KMS-11 (cell line): ENCODE measurements at regions not wholly inside any gene's neighbourhood (a gene's known extent, or its start where the extent isn't known, plus 50 kb on each side); places are given as distances from the start of the nearest gene placed in this dataset.
A peak's percentile ranks its signal among the peaks of the same experiment; 100 is the strongest.

Source experiments
- H2AFZ ChIP-seq: fragments of 200-600 bp; sonication (generic); 2 replicates; pipeline ENCODE4 v1.6.1; 2016; ENCODE audit warnings: antibody characterized with exemption, mixed run types, low read depth
- H3K27ac ChIP-seq: fragments of 200-600 bp; sonication (generic); 2 replicates; pipeline ENCODE4 v1.6.1; 2016; ENCODE audit warnings: mild to moderate bottlenecking, mixed run types
- H3K27me3 ChIP-seq: fragments of 200-600 bp; sonication (generic); 2 replicates; pipeline ENCODE4 v1.6.1; 2017; ENCODE audit warnings: mild to moderate bottlenecking, low read depth, mixed run types, moderate library complexity; ENCODE audit not compliant: insufficient read depth
- H3K36me3 ChIP-seq: fragments of 200-600 bp; sonication (generic); 2 replicates; pipeline ENCODE4 v1.6.1; 2017; ENCODE audit warnings: mild to moderate bottlenecking, mixed run types; ENCODE audit not compliant: insufficient read depth
- H3K4me1 ChIP-seq: fragments of 200-600 bp; sonication (generic); 2 replicates; pipeline ENCODE4 v1.6.1; 2016; ENCODE audit warnings: mild to moderate bottlenecking, low read depth, mixed run types; ENCODE audit not compliant: poor library complexity, severe bottlenecking
- H3K4me2 ChIP-seq: fragments of 200-600 bp; sonication (generic); 2 replicates; pipeline ENCODE4 v1.7.0; 2016; ENCODE audit warnings: mild to moderate bottlenecking, mixed run types
- H3K4me3 ChIP-seq: fragments of 200-600 bp; sonication (generic); IDR thresholded peaks from 2 replicates; pipeline ENCODE4 v1.6.1; 2017; ENCODE audit warnings: low read depth, low read length, mixed read lengths; ENCODE audit not compliant: insufficient read depth
- H3K79me2 ChIP-seq: fragments of 200-600 bp; sonication (generic); 2 replicates; pipeline ENCODE4 v1.6.1; 2016; ENCODE audit warnings: low read depth, mixed run types; ENCODE audit not compliant: insufficient read depth
- H3K9ac ChIP-seq: fragments of 200-600 bp; sonication (generic); 2 replicates; pipeline ENCODE4 v1.6.1; 2016; ENCODE audit warnings: mild to moderate bottlenecking, mixed run types
- H4K20me1 ChIP-seq: fragments of 200-600 bp; sonication (generic); 2 replicates; pipeline ENCODE4 v1.6.1; 2016; ENCODE audit warnings: mild to moderate bottlenecking, mixed run types; ENCODE audit not compliant: insufficient read depth
- CTCF ChIP-seq: fragments of 200-600 bp; sonication (generic); conservative IDR thresholded peaks from 2 replicates; pipeline ENCODE4 v1.6.1; 2017; ENCODE audit warnings: low read depth, mild to moderate bottlenecking, antibody characterized with exemption, low read length, moderate library complexity, mixed read lengths

GRCh38 chr9:86488345-86488744 is 134.1 kb upstream of the TUT7 start:
- Histone ChIP-seq H4K20me1 (no peaks in the 10 kb centered on the region), H3K27ac (no peak overlapping the region), H3K4me1 (no peaks in the 10 kb centered on the region), H3K79me2 (no peaks in the 10 kb centered on the region), H3K4me2 (no peak overlapping the region), H3K27me3 (no peaks in the 10 kb centered on the region), H3K36me3 (no peaks in the 10 kb centered on the region), H2AFZ (no peak overlapping the region), H3K9ac (no peak overlapping the region), H3K4me3 (no peak overlapping the region)
- no peak for TF ChIP-seq CTCF

GRCh38 chr9:86487838-86488233 is 133.6 kb upstream of the TUT7 start:
- no peak overlapping the region for H3K27ac ChIP-seq
- no peak overlapping the region for H3K9ac ChIP-seq

GRCh38 chr9:86486891-86487837 is 133.0 kb upstream of the TUT7 start:
- H3K79me2 ChIP-seq, result no peaks in the 10 kb centered on the region
- H4K20me1 ChIP-seq, result no peaks in the 10 kb centered on the region
- no peaks in the 10 kb centered on the region for H3K36me3 ChIP-seq
- no peak overlapping the region for H3K4me3 ChIP-seq
- no peaks in the 10 kb centered on the region for H3K4me1 ChIP-seq
- no peak overlapping the region for H2AFZ ChIP-seq
- no peaks in the 10 kb centered on the region for H3K27me3 ChIP-seq
- H3K4me2 ChIP-seq, result no peak overlapping the region
- no peak overlapping the region for H3K9ac ChIP-seq
- no peak overlapping the region for H3K27ac ChIP-seq
- peak; percentile 77 for TF ChIP-seq CTCF

More at GRCh38 chr9:86487838-86488233, 133.6 kb upstream of the TUT7 start:
- Histone ChIP-seq H3K4me3 (no peak overlapping the region), H3K4me2 (no peak overlapping the region), H3K36me3 (no peaks in the 10 kb centered on the region), H4K20me1 (no peaks in the 10 kb centered on the region), H3K79me2 (no peaks in the 10 kb centered on the region), H2AFZ (no peak overlapping the region), H3K4me1 (no peaks in the 10 kb centered on the region), H3K27me3 (no peaks in the 10 kb centered on the region)
- TF ChIP-seq CTCF, result no peak

- TF ChIP-seq CTCF, result no peak
- no peak overlapping the region for H3K4me2 ChIP-seq
- H3K27me3 ChIP-seq, result no peaks in the 10 kb centered on the region
- no peaks in the 10 kb centered on the region for H4K20me1 ChIP-seq
- no peaks in the 10 kb centered on the region for H3K4me1 ChIP-seq
- H3K79me2 ChIP-seq, result no peaks in the 10 kb centered on the region
- no peaks in the 10 kb centered on the region for H3K36me3 ChIP-seq
- no peak overlapping the region for H3K4me3 ChIP-seq
- no peak overlapping the region for H3K27ac ChIP-seq
- no peak overlapping the region for H2AFZ ChIP-seq
- H3K9ac ChIP-seq, result no peak overlapping the region
Observed at GRCh38 chr9:86485359-86485758, 131.1 kb upstream of the TUT7 start.
